ENCODE measurements at regions not wholly inside any gene's neighbourhood (a gene's known extent, or its start where the extent isn't known, plus 50 kb on each side); places are given as distances from the start of the nearest gene placed in this dataset.

DNA sequence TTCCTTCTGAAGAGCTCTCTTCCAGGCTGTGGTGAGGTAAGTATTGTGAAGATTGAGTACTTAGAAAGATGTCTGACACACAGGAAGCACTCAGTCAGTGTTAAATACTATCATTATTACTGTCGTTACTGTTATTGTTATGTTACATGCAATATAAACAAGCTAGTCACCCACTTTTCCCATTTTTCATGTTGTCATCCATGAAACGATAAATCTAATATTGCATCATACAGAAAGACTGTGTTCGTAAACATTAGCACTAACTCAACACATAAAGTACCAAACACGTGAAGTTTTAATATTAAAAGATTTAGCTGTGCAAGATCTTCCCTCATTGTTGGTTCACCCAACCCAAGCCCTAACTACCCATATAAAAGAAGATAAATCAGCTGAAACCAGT, 109.2 kb upstream of the NRSN1 start:
- TF ChIP-seq, protein P1, sequence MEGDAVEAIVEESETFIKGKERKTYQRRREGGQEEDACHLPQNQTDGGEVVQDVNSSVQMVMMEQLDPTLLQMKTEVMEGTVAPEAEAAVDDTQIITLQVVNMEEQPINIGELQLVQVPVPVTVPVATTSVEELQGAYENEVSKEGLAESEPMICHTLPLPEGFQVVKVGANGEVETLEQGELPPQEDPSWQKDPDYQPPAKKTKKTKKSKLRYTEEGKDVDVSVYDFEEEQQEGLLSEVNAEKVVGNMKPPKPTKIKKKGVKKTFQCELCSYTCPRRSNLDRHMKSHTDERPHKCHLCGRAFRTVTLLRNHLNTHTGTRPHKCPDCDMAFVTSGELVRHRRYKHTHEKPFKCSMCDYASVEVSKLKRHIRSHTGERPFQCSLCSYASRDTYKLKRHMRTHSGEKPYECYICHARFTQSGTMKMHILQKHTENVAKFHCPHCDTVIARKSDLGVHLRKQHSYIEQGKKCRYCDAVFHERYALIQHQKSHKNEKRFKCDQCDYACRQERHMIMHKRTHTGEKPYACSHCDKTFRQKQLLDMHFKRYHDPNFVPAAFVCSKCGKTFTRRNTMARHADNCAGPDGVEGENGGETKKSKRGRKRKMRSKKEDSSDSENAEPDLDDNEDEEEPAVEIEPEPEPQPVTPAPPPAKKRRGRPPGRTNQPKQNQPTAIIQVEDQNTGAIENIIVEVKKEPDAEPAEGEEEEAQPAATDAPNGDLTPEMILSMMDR (IDR thresholded peaks at IDR 0.05; ENCODE audit: partially characterized antibody, unreplicated experiment), result no peak
- Mint-ChIP-seq H3K4me3 (ENCODE audit: unreplicated experiment) (no peak overlapping the region), H3K27ac (ENCODE audit: unreplicated experiment) (no peak overlapping the region), H3K27me3 (ENCODE audit: unreplicated experiment) (no peaks in the 10 kb centered on the region), H3K9me3 (ENCODE audit: unreplicated experiment) (peaks cover 6% of the 10 kb centered on the region), H3K36me3 (ENCODE audit: unreplicated experiment) (peaks cover 16% of the 10 kb centered on the region), H3K4me1 (ENCODE audit: low read depth, unreplicated experiment) (peaks cover 3% of the 10 kb centered on the region)
- no peak for DNase-seq

GRCh38 chr6:24019393-24019792, 106.6 kb upstream of the NRSN1 start:
- TF ChIP-seq, protein P1 (IDR thresholded peaks at IDR 0.05; ENCODE audit: partially characterized antibody, unreplicated experiment), result no peak
- Mint-ChIP-seq H3K9me3 (ENCODE audit: unreplicated experiment) (peaks cover 5% of the 10 kb centered on the region), H3K4me3 (ENCODE audit: unreplicated experiment) (no peak overlapping the region), H3K4me1 (ENCODE audit: low read depth, unreplicated experiment) (peaks cover 3% of the 10 kb centered on the region), H3K36me3 (ENCODE audit: unreplicated experiment) (no peaks in the 10 kb centered on the region), H3K27ac (ENCODE audit: unreplicated experiment) (no peak overlapping the region), H3K27me3 (ENCODE audit: unreplicated experiment) (no peaks in the 10 kb centered on the region)
- DNase-seq, result no peak

DNA sequence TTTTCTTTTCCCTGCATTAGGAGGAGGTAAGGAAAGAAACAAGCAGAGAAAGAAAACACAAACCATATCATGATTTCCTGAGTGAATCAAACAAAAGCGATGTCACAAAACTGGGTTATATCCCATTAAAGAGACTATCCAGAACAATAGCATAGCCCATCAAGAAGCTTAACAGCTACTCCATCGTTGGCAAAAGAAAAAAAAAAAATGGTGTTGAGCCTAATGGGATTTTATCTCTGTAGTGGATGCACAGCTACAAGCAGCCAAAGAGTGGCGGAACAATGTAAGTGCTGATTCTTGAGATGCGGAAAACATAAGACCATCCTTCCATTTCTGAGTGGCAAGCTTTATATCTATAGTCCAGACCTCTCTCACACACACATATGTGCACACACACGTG, 106.2 kb upstream of the NRSN1 start:
- DNase-seq, result no peak
- Mint-ChIP-seq H3K4me1 (ENCODE audit: low read depth, unreplicated experiment) (peaks cover 3% of the 10 kb centered on the region), H3K27me3 (ENCODE audit: unreplicated experiment) (no peaks in the 10 kb centered on the region), H3K9me3 (ENCODE audit: unreplicated experiment) (peaks cover 5% of the 10 kb centered on the region), H3K27ac (ENCODE audit: unreplicated experiment) (no peak overlapping the region), H3K36me3 (ENCODE audit: unreplicated experiment) (no peaks in the 10 kb centered on the region), H3K4me3 (ENCODE audit: unreplicated experiment) (no peak overlapping the region)
- TF ChIP-seq, protein P1 (IDR thresholded peaks at IDR 0.05; ENCODE audit: partially characterized antibody, unreplicated experiment), result no peak

GRCh38 chr6:24026050-24026449, 100.0 kb upstream of the NRSN1 start:
- TF ChIP-seq, protein P1 (IDR thresholded peaks at IDR 0.05; ENCODE audit: partially characterized antibody, unreplicated experiment), result no peak
- no peaks in the 10 kb centered on the region for H3K36me3 Mint-ChIP-seq (ENCODE audit: unreplicated experiment)
- no peak overlapping the region for H3K27ac Mint-ChIP-seq (ENCODE audit: unreplicated experiment)
- no peak for DNase-seq
- H3K4me1 Mint-ChIP-seq (ENCODE audit: low read depth, unreplicated experiment), result no peaks in the 10 kb centered on the region
- H3K27me3 Mint-ChIP-seq (ENCODE audit: unreplicated experiment), result peaks cover 2% of the 10 kb centered on the region
- no peak overlapping the region for H3K4me3 Mint-ChIP-seq (ENCODE audit: unreplicated experiment)
- peaks cover 3% of the 10 kb centered on the region for H3K9me3 Mint-ChIP-seq (ENCODE audit: unreplicated experiment)

DNA sequence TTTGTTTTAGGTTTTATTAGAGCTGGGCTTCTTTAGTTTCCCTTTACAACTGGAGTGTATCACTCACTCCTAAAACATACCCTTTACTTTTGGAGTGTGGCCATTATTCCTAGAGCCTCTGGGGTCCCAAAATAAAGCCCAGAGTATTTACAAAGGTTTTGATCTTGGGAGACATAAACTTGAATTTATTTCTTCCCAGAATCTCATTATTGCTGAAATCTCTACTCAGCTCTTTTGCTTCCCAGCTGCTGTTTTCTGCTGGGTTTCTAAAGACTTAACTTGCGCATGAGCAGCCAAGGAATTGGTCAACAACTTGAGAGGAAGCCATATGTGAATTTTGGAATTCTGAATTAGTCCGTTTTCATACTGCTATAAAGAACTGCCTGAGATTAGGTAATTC, 94.5 kb upstream of the NRSN1 start:
- H3K36me3 Mint-ChIP-seq (ENCODE audit: unreplicated experiment), result no peaks in the 10 kb centered on the region
- DNase-seq, result no peak

More for the DNA sequence above, 94.5 kb upstream of the NRSN1 start:
- peaks cover 10% of the 10 kb centered on the region for H3K4me1 Mint-ChIP-seq (ENCODE audit: low read depth, unreplicated experiment)
- TF ChIP-seq, protein P1 (IDR thresholded peaks at IDR 0.05; ENCODE audit: partially characterized antibody, unreplicated experiment), result no peak
- no peak overlapping the region for H3K4me3 Mint-ChIP-seq (ENCODE audit: unreplicated experiment)
- no peak overlapping the region for H3K27ac Mint-ChIP-seq (ENCODE audit: unreplicated experiment)
- peaks cover 2% of the 10 kb centered on the region for H3K27me3 Mint-ChIP-seq (ENCODE audit: unreplicated experiment)
- H3K9me3 Mint-ChIP-seq (ENCODE audit: unreplicated experiment), result peaks cover 2% of the 10 kb centered on the region
